D721Med (cell line): ENCODE measurements at regions not wholly inside any gene's neighbourhood (a gene's known extent, or its start where the extent isn't known, plus 50 kb on each side); places are given as distances from the start of the nearest gene placed in this dataset.

Experiments used
- DNase-seq: peaks from one replicate; pipeline ENCODE4 v3.0.0; 2011; ENCODE audit warnings: low spot score; ENCODE audit not compliant: insufficient read length
- FAIRE-seq: peaks from 2 replicates; lab custom pipeline; 2011; peaks lifted over from hg19 to GRCh38; lab: Jason Lieb, UNC
- TF ChIP-seq, protein P1 (sequence below): IDR thresholded peaks from 2 replicates; pipeline ENCODE4 v1.5.1; 2012; ENCODE audit warnings: mild to moderate bottlenecking, control low read depth; ENCODE audit not compliant: insufficient read depth; ENCODE audit errors: missing control alignments

DNA sequence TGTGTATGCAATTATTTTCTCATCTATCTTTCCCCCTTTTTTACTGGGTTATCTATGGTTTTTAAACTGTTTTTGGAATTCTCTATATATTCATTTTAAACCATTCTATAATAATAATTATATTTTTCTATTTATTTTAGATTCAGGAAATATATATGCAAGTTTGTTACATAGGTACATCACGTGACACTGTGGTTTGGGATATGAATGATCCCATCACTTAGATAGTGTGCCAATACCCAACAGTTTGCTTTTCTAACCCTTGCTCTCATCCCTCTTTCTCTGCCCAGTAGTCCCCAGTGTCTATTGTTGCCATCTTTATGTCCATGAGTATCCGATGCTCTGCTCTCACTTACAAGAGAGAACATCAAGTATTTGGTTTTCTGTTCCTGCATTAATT lies 65.8 kb upstream of the SPHKAP start:
- DNase-seq: no peak
- no peak for FAIRE-seq
- TF ChIP-seq, protein P1, sequence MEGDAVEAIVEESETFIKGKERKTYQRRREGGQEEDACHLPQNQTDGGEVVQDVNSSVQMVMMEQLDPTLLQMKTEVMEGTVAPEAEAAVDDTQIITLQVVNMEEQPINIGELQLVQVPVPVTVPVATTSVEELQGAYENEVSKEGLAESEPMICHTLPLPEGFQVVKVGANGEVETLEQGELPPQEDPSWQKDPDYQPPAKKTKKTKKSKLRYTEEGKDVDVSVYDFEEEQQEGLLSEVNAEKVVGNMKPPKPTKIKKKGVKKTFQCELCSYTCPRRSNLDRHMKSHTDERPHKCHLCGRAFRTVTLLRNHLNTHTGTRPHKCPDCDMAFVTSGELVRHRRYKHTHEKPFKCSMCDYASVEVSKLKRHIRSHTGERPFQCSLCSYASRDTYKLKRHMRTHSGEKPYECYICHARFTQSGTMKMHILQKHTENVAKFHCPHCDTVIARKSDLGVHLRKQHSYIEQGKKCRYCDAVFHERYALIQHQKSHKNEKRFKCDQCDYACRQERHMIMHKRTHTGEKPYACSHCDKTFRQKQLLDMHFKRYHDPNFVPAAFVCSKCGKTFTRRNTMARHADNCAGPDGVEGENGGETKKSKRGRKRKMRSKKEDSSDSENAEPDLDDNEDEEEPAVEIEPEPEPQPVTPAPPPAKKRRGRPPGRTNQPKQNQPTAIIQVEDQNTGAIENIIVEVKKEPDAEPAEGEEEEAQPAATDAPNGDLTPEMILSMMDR: no peak

DNA sequence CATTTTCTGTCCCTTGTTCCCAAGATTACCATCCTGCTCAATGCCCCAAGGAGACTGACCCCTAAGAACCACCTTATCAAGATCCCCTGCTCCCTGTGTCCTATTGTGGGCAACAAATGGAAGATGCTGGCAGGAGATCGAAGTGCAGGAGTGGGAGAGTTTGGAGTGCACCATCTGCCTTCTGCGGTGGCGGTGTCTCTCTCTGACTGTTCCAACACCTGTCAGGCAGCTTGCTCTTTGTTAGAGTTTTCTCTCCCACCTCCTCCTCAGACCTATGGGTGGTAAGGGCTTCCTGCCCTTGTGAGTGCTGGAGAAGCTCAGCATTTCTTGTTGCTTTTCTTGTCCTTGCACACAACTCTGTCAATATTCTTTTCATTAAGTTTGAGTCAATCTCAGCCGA lies 64.1 kb upstream of the SPHKAP start:
- no peak for FAIRE-seq
- DNase-seq: no peak
- TF ChIP-seq, protein P1: no peak

DNA sequence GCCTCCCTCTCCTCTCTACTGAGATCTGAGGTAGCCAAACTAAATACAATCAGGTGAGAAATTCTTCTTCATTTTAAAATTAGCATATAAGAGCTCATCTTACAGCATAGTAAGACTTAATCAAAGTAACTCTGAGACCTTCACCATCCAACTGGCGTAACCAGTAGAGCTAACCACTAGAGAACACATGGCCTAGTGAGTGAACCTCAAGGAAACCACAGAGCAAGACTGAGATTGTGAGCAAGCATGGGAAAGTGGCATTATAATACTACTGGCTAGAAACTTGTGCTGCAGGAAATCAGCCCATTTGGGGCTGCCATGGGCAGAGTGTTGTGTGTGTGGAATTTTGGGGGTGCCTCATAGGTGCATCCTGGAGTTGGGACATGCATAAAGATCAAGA lies 61.1 kb upstream of the SPHKAP start:
- no peak for DNase-seq
- TF ChIP-seq, protein P1: no peak
- FAIRE-seq: no peak

DNA sequence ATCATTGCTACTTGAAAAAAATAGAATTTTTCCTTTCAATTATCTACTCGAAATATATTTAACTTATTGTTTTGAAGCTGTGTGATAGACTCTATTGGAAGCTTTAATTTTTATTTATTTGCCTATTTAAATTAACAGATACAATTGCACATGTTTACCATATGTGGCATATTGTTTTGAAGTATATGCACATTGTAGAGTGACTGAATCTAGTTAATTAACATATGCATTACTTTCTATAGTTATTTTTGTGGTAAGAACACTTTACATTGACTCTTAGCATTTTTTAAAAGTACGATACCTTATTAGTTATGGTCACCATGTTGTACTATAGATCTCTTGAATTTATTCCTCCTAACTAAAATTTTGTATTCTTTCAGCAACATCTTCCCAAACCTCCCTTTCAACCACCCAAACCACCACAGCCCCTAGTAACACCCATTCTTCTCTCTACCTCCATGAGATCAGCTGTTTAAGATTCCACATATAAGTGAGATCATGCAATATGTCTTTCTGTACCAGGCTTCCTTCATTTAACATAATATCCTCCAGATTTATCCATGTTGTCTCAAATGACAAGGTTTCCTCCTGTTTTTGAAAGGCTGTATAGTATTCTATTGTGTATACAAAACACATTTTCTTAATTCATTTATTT lies 58.5 kb upstream of the SPHKAP start:
- DNase-seq: no peak
- TF ChIP-seq, protein P1: no peak
- no peak for FAIRE-seq

DNA sequence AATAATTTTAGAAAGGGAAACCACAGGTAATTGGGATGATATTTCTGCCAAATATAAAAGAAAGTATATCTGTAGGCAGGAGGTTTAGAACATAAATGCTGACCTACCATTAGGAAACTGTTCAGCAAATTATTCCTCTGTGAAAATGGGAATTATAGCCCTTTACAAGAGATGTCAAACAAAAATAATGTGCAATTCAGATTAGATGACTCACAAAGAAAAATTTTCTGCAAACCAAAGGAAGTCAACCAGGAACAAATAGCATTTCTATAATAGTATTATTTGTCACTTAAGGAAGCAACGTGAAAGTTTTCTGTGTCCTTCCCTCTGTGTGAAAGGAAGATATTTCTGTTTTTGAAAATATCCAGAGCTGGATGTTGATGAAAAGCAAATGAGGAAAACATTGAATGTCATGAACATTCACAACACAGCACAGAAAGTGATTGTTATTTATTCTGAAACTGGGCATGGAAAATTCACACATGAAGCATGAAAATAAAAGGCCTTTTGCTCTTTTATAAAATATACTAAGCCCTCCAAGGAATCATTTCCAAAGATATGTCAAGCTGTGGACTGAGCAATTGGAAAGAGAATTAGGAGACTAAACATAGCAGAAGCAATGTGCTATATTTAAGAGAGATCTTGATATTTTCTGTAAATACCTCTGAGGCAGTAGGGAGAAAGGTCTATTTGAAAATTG lies 57.9 kb upstream of the SPHKAP start:
- FAIRE-seq (no peak), DNase-seq (no peak)
- TF ChIP-seq, protein P1: no peak
